Caco-2 (cell line): ENCODE measurements at regions not wholly inside any gene's neighbourhood (a gene's known extent, or its start where the extent isn't known, plus 50 kb on each side); places are given as distances from the start of the nearest gene placed in this dataset.

Experiments used
- BruUV-seq: library from RNA; stranded (reverse); fragments of 400-500 nt; replicated peaks from 2 replicates; lab custom pipeline; 2021; lab: Mats Ljungman, UMichigan
- CTCF ChIA-PET: fragments of 300-600 bp; sonication (Branson Sonifier 250); formaldehyde crosslinking; loops from one replicate; lab custom pipeline; 2022; ENCODE audit warnings: antibody characterized with exemption; lab: Charles Lee
- POLR2A ChIA-PET: fragments of 300-600 bp; sonication (Branson Sonifier 250); formaldehyde crosslinking; loops from one replicate; lab custom pipeline; 2022; ENCODE audit warnings: antibody characterized with exemption; lab: Charles Lee
- DNase-seq, 2 experiments: peaks; one replicate each; pipeline versions ENCODE4 v3.0.0 to v3.0.0-alpha.2; 2020 to 2022
- H3K27me3 ChIP-seq: replicated peaks from 2 replicates; pipeline ENCODE4 v1.6.0; 2011; ENCODE audit warnings: low read length; ENCODE audit not compliant: control insufficient read depth, insufficient read depth
- H3K36me3 ChIP-seq: 2 replicates; pipeline ENCODE4 v1.5.1; 2011; ENCODE audit warnings: low read length; ENCODE audit not compliant: control insufficient read depth, insufficient read depth
- H3K4me1 ChIP-seq: fragments of 250-450 bp; sonication (Bioruptor Pico); 2 replicates; pipeline ENCODE4 v1.5.1; 2020; ENCODE audit warnings: mild to moderate bottlenecking
- H3K4me3 ChIP-seq: 2 replicates; pipeline ENCODE4 v1.5.1; 2011; ENCODE audit warnings: low read depth, mild to moderate bottlenecking, control low read depth, low read length
- H3K9me3 ChIP-seq: fragments of 250-450 bp; sonication (Bioruptor Pico); 2 replicates; pipeline ENCODE4 v1.5.1; 2020; ENCODE audit warnings: mild to moderate bottlenecking, moderate library complexity
- H3K27ac Mint-ChIP-seq: one replicate; pipeline ENCODE4 v1.8.0; 2022; ENCODE audit warnings: mixed read lengths; ENCODE audit not compliant: unreplicated experiment
- H3K27me3 Mint-ChIP-seq: one replicate; pipeline ENCODE4 v1.8.0; 2022; ENCODE audit warnings: mixed read lengths; ENCODE audit not compliant: insufficient read depth, unreplicated experiment
- H3K36me3 Mint-ChIP-seq: one replicate; pipeline ENCODE4 v1.8.0; 2022; ENCODE audit warnings: mild to moderate bottlenecking, mixed read lengths; ENCODE audit not compliant: insufficient read depth, unreplicated experiment
- H3K4me1 Mint-ChIP-seq: one replicate; pipeline ENCODE4 v1.8.0; 2022; ENCODE audit warnings: low read depth, mixed read lengths; ENCODE audit not compliant: unreplicated experiment
- H3K4me3 Mint-ChIP-seq: one replicate; pipeline ENCODE4 v1.8.0; 2022; ENCODE audit warnings: mild to moderate bottlenecking, moderate library complexity, mixed read lengths; ENCODE audit not compliant: unreplicated experiment
- H3K9me3 Mint-ChIP-seq: one replicate; pipeline ENCODE4 v1.8.0; 2022; ENCODE audit warnings: mixed read lengths; ENCODE audit not compliant: unreplicated experiment
- CTCF ChIP-seq, 2 experiments: fragments of 200-600 bp in 1 of 2; IDR thresholded peaks; 1 replicate in 1 of 2; 2 replicates in 1 of 2; pipeline versions ENCODE4 v1.5.1 to v1.8.0; 2011 to 2022; ENCODE audit warnings: antibody characterized with exemption in 1 of 2, control low read depth in 1 of 2, inconsistent platforms in 1 of 2, low read depth in 1 of 2, low read length in 1 of 2, mild to moderate bottlenecking in 1 of 2, moderate library complexity in 1 of 2; ENCODE audit not compliant: insufficient read depth in 1 of 2, severe bottlenecking in 1 of 2, unreplicated experiment in 1 of 2
- intact Hi-C: fragments of 100-400 bp; cut with micrococcal nuclease; formaldehyde crosslinking; loops from one replicate; pipeline ENCODE4 v1.10.0; 2022; ENCODE audit not compliant: unreplicated experiment

GRCh38 chr5:73379435-73379834, 69.1 kb downstream of the FOXD1 start:
- TF ChIP-seq CTCF (IDR thresholded peaks at IDR 0.05; ENCODE audit: insufficient read depth in 1 of 2, low read depth in 1 of 2, low read length in 1 of 2, severe bottlenecking in 1 of 2, unreplicated experiment in 1 of 2), result no peak
- H3K4me3 Mint-ChIP-seq, result no peak overlapping the region
- Histone ChIP-seq H3K9me3 (peaks cover 11% of the 10 kb centered on the region), H3K36me3 (no peaks in the 10 kb centered on the region), H3K4me3 (no peak overlapping the region), H3K4me1 (no peaks in the 10 kb centered on the region), H3K27me3 (no peaks in the 10 kb centered on the region)
- peaks cover 8% of the 10 kb centered on the region for H3K9me3 Mint-ChIP-seq
- DNase-seq, result no peak
- no peak overlapping the region for H3K27ac Mint-ChIP-seq
- intact Hi-C loops, result no loop called here
- H3K36me3 Mint-ChIP-seq, result no peaks in the 10 kb centered on the region
- no peaks in the 10 kb centered on the region for H3K27me3 Mint-ChIP-seq
- POLR2A ChIA-PET, result no interaction called here
- no TSS peak for BruUV-seq
- CTCF ChIA-PET, result no interaction called here
- no peaks in the 10 kb centered on the region for H3K4me1 Mint-ChIP-seq

- Mint-ChIP-seq H3K27me3 (no peaks in the 10 kb centered on the region), H3K27ac (no peak overlapping the region), H3K4me3 (no peak overlapping the region), H3K36me3 (no peaks in the 10 kb centered on the region), H3K4me1 (no peaks in the 10 kb centered on the region), H3K9me3 (peaks cover 1% of the 10 kb centered on the region)
- BruUV-seq, result no TSS peak
- Histone ChIP-seq H3K36me3 (no peaks in the 10 kb centered on the region), H3K27me3 (no peaks in the 10 kb centered on the region), H3K4me3 (no peak overlapping the region), H3K4me1 (no peaks in the 10 kb centered on the region), H3K9me3 (0 out of 2 replicates have a peak, but pooled peaks cover 5% of the 10 kb centered on the region)
- intact Hi-C loops, result no loop called here
- DNase-seq, result no peak
- CTCF ChIA-PET, result no interaction called here
- POLR2A ChIA-PET, result no interaction called here
- no peak for TF ChIP-seq CTCF (IDR thresholded peaks at IDR 0.05; ENCODE audit: insufficient read depth in 1 of 2, low read depth in 1 of 2, low read length in 1 of 2, severe bottlenecking in 1 of 2, unreplicated experiment in 1 of 2)
Measured at GRCh38 chr5:73378765-73379164, 69.8 kb downstream of the FOXD1 start.

GRCh38 chr5:73378070-73378469, 70.5 kb downstream of the FOXD1 start:
- no peaks in the 10 kb centered on the region for H3K27me3 ChIP-seq
- BruUV-seq, result no TSS peak
- no peaks in the 10 kb centered on the region for H3K36me3 ChIP-seq
- ChIA-PET POLR2A (no interaction called here), CTCF (no interaction called here)
- H3K36me3 Mint-ChIP-seq, result no peaks in the 10 kb centered on the region
- H3K9me3 Mint-ChIP-seq, result no peaks in the 10 kb centered on the region
- no peak for DNase-seq
- H3K27ac Mint-ChIP-seq, result no peak overlapping the region
- no peaks in the 10 kb centered on the region for H3K4me1 Mint-ChIP-seq
- H3K9me3 ChIP-seq, result 0 out of 2 replicates have a peak, but pooled peaks cover 5% of the 10 kb centered on the region
- H3K4me1 ChIP-seq, result no peaks in the 10 kb centered on the region
- intact Hi-C loops, result no loop called here
- no peak overlapping the region for H3K4me3 Mint-ChIP-seq
- H3K4me3 ChIP-seq, result no peak overlapping the region
- TF ChIP-seq CTCF (IDR thresholded peaks at IDR 0.05; ENCODE audit: insufficient read depth in 1 of 2, low read depth in 1 of 2, low read length in 1 of 2, severe bottlenecking in 1 of 2, unreplicated experiment in 1 of 2), result no peak
- H3K27me3 Mint-ChIP-seq, result no peaks in the 10 kb centered on the region
